Activated naive CD8-positive, alpha-beta T cell (primary cell): ENCODE measurements at regions not wholly inside any gene's neighbourhood (a gene's known extent, or its start where the extent isn't known, plus 50 kb on each side); places are given as distances from the start of the nearest gene placed in this dataset.

Experiments
- H3K27ac Mint-ChIP-seq: one replicate; pipeline ENCODE4 v1.8.0; 2021; ENCODE audit warnings: mixed read lengths
- H3K27me3 Mint-ChIP-seq: one replicate; pipeline ENCODE4 v1.8.0; 2021; ENCODE audit warnings: mixed read lengths
- H3K36me3 Mint-ChIP-seq: one replicate; pipeline ENCODE4 v1.8.0; 2021; ENCODE audit warnings: mixed read lengths
- H3K4me1 Mint-ChIP-seq: one replicate; pipeline ENCODE4 v1.8.0; 2021; ENCODE audit warnings: low read depth, mixed read lengths
- H3K4me3 Mint-ChIP-seq: one replicate; pipeline ENCODE4 v1.8.0; 2021; ENCODE audit warnings: mild to moderate bottlenecking, mixed read lengths
- H3K9me3 Mint-ChIP-seq: one replicate; pipeline ENCODE4 v1.8.0; 2021; ENCODE audit warnings: low read depth, mixed read lengths

- no peak overlapping the region for H3K4me3 Mint-ChIP-seq
- H3K4me1 Mint-ChIP-seq = no peaks in the 10 kb centered on the region
- peaks cover 2% of the 10 kb centered on the region for H3K27me3 Mint-ChIP-seq
- no peak overlapping the region for H3K27ac Mint-ChIP-seq
- H3K36me3 Mint-ChIP-seq = no peaks in the 10 kb centered on the region
- peaks cover 3% of the 10 kb centered on the region for H3K9me3 Mint-ChIP-seq
Observed at GRCh38 chr4:170269950-170270349, 180.2 kb upstream of the AADAT start.

- H3K4me3 Mint-ChIP-seq = no peak overlapping the region
- no peaks in the 10 kb centered on the region for H3K9me3 Mint-ChIP-seq
- H3K27me3 Mint-ChIP-seq = peaks cover 5% of the 10 kb centered on the region
- H3K4me1 Mint-ChIP-seq = no peaks in the 10 kb centered on the region
- H3K36me3 Mint-ChIP-seq = no peaks in the 10 kb centered on the region
- H3K27ac Mint-ChIP-seq = no peak overlapping the region
Observed at GRCh38 chr4:170259631-170260153, 169.9 kb upstream of the AADAT start.

DNA sequence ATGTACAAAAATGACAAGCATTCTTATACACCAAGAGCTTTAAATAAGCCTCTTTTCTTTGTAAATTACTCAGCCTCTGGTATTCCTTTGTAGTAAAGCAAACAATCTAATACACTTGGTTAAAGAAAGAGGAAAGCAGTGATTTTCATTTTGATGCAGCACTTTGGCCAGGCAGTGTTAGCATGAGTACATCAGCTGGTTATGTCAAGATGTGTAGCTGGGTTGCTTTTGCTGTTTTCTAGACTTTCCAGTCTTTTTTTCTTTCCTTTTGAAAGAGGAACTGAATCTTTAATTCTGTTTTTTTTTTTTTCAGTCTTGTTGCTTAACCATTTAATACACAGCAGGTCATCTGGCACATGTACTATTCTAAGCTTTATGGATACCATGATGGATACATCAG is 167.1 kb upstream of the AADAT start:
- Mint-ChIP-seq H3K9me3 (no peaks in the 10 kb centered on the region), H3K36me3 (no peaks in the 10 kb centered on the region), H3K4me3 (no peak overlapping the region), H3K27ac (no peak overlapping the region), H3K4me1 (no peaks in the 10 kb centered on the region), H3K27me3 (peaks cover 5% of the 10 kb centered on the region)

- no peak overlapping the region for H3K4me3 Mint-ChIP-seq
- H3K9me3 Mint-ChIP-seq = no peaks in the 10 kb centered on the region
- H3K27me3 Mint-ChIP-seq = no peaks in the 10 kb centered on the region
- no peaks in the 10 kb centered on the region for H3K4me1 Mint-ChIP-seq
- no peaks in the 10 kb centered on the region for H3K36me3 Mint-ChIP-seq
- no peak overlapping the region for H3K27ac Mint-ChIP-seq
Observed at GRCh38 chr4:170248576-170248975, 158.8 kb upstream of the AADAT start.

DNA sequence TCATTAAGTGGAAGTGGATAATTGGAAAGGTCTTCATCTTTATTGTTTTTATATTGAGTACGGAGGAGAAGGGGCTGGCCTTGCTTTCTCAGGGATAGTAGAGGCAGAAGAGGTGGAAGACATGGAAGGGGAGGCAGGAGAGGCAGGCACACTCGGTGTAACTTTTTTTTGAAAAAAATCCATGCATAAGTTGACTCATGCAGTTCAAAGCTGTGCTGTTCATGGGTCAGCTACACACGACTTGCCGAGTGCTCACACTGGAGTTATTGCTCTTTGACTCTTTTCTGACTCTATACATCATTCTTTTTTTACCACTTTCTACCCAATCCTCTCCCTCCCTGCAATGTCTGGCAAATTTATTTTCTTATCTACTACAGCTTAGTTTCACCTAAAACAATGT is 158.3 kb upstream of the AADAT start:
- no peaks in the 10 kb centered on the region for H3K9me3 Mint-ChIP-seq
- H3K4me3 Mint-ChIP-seq = no peak overlapping the region
- H3K27me3 Mint-ChIP-seq = no peaks in the 10 kb centered on the region
- H3K27ac Mint-ChIP-seq = no peak overlapping the region
- no peaks in the 10 kb centered on the region for H3K4me1 Mint-ChIP-seq
- H3K36me3 Mint-ChIP-seq = no peaks in the 10 kb centered on the region

DNA sequence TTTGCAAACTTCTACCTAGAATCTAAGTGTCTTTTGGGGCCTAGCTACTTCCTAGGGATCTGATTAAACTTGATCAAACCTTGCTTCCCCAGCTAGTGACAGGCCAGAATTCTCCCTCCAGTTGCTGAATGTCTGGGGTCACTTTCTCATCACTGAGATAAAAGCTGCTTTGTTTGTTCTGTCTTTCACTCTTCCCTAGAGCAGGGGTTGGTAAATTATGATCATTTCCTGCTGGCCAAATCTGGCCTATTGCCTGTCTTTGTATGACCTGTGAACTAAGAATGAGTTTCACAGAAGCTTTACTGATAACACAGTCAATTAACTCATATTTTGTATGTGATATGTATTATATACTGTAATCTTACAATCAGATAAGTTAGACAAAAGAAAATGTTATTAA is 157.8 kb upstream of the AADAT start:
- no peaks in the 10 kb centered on the region for H3K27me3 Mint-ChIP-seq
- H3K4me3 Mint-ChIP-seq = no peak overlapping the region
- H3K4me1 Mint-ChIP-seq = no peaks in the 10 kb centered on the region
- H3K27ac Mint-ChIP-seq = no peak overlapping the region
- H3K9me3 Mint-ChIP-seq = no peaks in the 10 kb centered on the region
- no peaks in the 10 kb centered on the region for H3K36me3 Mint-ChIP-seq

DNA sequence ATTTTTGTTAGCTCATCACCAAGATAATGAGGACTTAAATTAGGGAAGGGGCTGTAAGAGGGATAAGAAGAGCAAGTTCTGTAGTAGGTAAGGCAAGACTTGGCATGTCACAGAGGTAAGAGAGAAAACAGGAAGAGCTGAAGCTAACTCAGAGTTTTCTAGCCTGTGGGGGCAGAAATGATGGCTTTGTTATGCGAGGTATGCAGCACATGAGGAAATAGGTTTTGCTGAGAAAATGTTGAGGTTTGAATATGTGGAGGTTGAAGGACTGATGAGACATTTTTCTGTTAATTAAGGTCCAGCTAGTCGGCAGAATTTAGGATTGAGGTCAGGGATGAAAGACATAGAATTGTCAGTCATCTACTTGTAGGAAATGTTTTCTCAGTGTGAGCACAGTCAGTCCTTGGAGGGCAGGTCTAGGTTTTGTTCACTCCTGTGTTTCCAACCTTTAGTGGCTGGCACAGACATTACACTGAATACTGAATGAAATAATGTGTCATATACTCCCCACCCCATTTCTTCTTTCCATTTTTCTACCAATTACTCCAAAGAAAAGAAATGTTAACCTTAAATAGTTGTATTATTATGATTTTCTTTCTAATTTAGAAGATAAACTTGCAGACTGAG is 154.0 kb upstream of the AADAT start:
- Mint-ChIP-seq H3K4me3 (no peak overlapping the region), H3K4me1 (no peaks in the 10 kb centered on the region), H3K9me3 (no peaks in the 10 kb centered on the region), H3K36me3 (no peaks in the 10 kb centered on the region), H3K27me3 (no peaks in the 10 kb centered on the region), H3K27ac (no peak overlapping the region)

DNA sequence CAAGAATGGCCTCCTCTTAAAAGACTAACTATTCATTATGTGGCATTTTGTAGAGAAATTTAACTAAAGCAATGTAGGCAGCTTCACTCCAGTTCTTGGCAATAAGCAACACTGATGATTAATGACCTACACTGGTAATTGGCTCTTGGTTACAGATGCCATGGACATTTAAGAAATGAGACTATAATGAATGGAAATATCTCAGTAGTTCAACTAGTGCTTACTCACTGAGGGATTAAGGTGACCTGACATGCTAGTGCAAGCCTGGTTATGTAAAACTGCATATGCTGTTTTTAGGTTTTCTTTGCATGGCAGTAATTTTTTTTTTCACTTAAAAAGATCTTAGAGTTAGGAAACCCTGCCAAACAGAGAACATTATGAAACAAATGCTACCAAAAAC is 152.7 kb upstream of the AADAT start:
- no peaks in the 10 kb centered on the region for H3K27me3 Mint-ChIP-seq
- no peaks in the 10 kb centered on the region for H3K9me3 Mint-ChIP-seq
- no peaks in the 10 kb centered on the region for H3K4me1 Mint-ChIP-seq
- no peaks in the 10 kb centered on the region for H3K36me3 Mint-ChIP-seq
- no peak overlapping the region for H3K27ac Mint-ChIP-seq
- no peak overlapping the region for H3K4me3 Mint-ChIP-seq

- no peaks in the 10 kb centered on the region for H3K4me1 Mint-ChIP-seq
- no peak overlapping the region for H3K27ac Mint-ChIP-seq
- no peaks in the 10 kb centered on the region for H3K27me3 Mint-ChIP-seq
- no peaks in the 10 kb centered on the region for H3K9me3 Mint-ChIP-seq
- H3K36me3 Mint-ChIP-seq = no peaks in the 10 kb centered on the region
- H3K4me3 Mint-ChIP-seq = no peak overlapping the region
Observed at GRCh38 chr4:170234800-170235199, 145.0 kb upstream of the AADAT start.

DNA sequence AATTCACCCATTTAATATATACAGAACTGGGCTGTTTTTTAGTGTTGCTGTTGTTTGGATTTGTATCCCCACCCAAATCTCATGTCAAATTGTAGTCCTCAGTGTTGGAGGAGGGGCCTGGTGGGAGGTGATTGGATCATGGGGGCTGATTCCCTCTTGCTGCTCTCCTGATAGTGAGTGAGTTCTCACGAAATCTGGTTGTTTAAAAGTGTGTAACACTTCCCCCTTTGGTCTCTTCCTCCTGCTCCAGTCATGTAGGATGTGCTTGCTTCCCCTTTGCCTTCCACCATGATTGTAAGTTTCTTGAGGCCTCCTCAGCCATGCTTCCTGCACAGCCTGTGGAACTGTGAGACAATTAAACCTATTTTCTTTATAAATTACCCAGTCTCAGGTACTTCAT is 141.6 kb upstream of the AADAT start:
- no peaks in the 10 kb centered on the region for H3K36me3 Mint-ChIP-seq
- H3K27ac Mint-ChIP-seq = no peak overlapping the region
- H3K9me3 Mint-ChIP-seq = no peaks in the 10 kb centered on the region
- H3K4me3 Mint-ChIP-seq = no peak overlapping the region
- no peaks in the 10 kb centered on the region for H3K27me3 Mint-ChIP-seq
- no peaks in the 10 kb centered on the region for H3K4me1 Mint-ChIP-seq

GRCh38 chr4:170230242-170230641 is 140.5 kb upstream of the AADAT start:
- no peaks in the 10 kb centered on the region for H3K9me3 Mint-ChIP-seq
- no peak overlapping the region for H3K27ac Mint-ChIP-seq
- H3K27me3 Mint-ChIP-seq = no peaks in the 10 kb centered on the region
- H3K36me3 Mint-ChIP-seq = no peaks in the 10 kb centered on the region
- H3K4me3 Mint-ChIP-seq = no peak overlapping the region
- no peaks in the 10 kb centered on the region for H3K4me1 Mint-ChIP-seq

DNA sequence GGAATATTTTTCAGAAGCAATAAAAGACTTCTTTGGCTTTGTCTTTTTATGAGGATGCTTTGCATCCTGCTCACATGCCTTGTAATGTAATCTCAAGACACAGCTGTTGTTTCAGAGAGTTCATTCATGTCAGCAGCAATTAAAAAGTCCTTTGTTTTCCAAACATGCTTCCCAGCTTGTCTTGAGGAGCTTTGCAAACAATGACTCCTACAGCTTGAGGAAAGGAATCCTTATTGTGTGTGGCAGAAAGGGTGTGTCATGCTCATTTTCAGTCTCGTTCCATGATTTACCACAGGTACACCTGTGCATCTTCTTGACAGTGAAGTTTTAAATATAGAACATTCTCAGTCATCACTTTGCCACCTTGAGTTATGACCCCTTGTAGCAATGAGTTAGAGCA is 139.2 kb upstream of the AADAT start:
- H3K27me3 Mint-ChIP-seq = no peaks in the 10 kb centered on the region
- no peak overlapping the region for H3K4me3 Mint-ChIP-seq
- H3K9me3 Mint-ChIP-seq = no peaks in the 10 kb centered on the region
- H3K36me3 Mint-ChIP-seq = no peaks in the 10 kb centered on the region
- no peaks in the 10 kb centered on the region for H3K4me1 Mint-ChIP-seq
- no peak overlapping the region for H3K27ac Mint-ChIP-seq

DNA sequence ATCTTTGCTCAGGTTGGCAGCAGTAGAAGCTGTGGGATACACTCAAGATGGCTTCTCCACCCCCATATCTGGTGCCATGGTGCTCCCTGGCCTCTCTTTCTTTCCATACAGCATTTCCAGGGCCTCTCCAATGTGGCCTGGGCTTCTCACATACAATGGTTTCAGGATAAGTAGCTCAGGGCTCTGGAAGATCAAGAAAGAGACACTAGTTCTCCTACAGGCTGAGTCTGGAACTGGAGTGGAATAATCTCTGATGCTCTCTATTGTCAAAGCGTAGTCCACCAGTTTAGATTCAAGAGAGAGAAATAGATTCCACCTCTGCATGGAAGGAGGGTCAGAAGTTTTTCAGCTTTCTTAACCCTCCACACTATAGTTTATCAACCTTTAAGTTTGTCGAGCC is 138.2 kb upstream of the AADAT start:
- Mint-ChIP-seq H3K36me3 (no peaks in the 10 kb centered on the region), H3K4me3 (no peak overlapping the region), H3K27me3 (peaks cover 2% of the 10 kb centered on the region), H3K9me3 (no peaks in the 10 kb centered on the region), H3K4me1 (no peaks in the 10 kb centered on the region), H3K27ac (no peak overlapping the region)

DNA sequence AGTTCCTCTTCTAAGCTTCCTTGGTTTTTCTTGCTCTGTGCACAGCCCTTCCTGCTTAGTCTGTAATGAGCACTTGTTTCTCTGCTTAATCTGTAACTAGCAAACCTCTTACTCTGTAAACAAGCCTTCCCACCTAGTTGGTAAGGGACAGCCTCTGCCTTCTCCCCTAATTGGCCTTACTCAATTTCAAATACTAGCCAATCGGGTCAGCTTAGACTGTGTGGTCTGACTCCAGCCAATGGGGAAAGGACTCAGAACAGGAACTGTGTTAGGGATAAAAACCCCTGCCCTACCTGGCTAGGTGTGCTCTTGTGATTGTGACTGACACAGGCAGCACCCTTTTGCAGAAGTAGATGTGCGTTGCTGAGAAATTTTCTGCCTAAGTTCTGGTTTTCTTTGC is 136.5 kb upstream of the AADAT start:
- Mint-ChIP-seq H3K27ac (no peak overlapping the region), H3K4me1 (no peaks in the 10 kb centered on the region), H3K4me3 (no peak overlapping the region), H3K36me3 (no peaks in the 10 kb centered on the region), H3K27me3 (peaks cover 2% of the 10 kb centered on the region), H3K9me3 (no peaks in the 10 kb centered on the region)

- no peak overlapping the region for H3K27ac Mint-ChIP-seq
- H3K36me3 Mint-ChIP-seq = no peaks in the 10 kb centered on the region
- no peak overlapping the region for H3K4me3 Mint-ChIP-seq
- no peaks in the 10 kb centered on the region for H3K4me1 Mint-ChIP-seq
- peaks cover 16% of the 10 kb centered on the region for H3K9me3 Mint-ChIP-seq
- no peaks in the 10 kb centered on the region for H3K27me3 Mint-ChIP-seq
Observed at GRCh38 chr4:170214731-170215130, 125.0 kb upstream of the AADAT start.

DNA sequence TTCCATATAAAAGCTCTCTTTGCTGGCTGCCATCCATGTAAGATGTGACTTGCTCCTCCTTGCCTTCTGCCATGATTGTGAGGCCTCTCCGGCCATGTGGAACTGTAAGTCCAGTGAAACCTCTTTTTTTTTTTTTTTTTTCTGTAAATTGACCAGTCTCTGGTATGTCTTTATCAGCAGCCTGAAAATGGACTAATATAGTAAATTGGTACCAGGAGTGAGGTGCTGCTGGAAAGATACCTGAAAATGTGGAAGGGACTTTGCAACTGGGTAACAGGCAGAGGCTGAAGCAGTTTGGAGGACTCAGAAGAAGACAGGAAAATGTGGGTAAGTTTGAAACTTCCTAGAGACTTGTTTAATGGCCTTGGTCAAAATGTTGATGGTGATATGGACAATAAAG is 124.3 kb upstream of the AADAT start:
- Mint-ChIP-seq H3K27me3 (no peaks in the 10 kb centered on the region), H3K9me3 (peaks cover 16% of the 10 kb centered on the region), H3K36me3 (no peaks in the 10 kb centered on the region), H3K27ac (no peak overlapping the region), H3K4me1 (no peaks in the 10 kb centered on the region), H3K4me3 (no peak overlapping the region)
